ENCODE measurements at regions not wholly inside any gene's neighbourhood (a gene's known extent, or its start where the extent isn't known, plus 50 kb on each side); places are given as distances from the start of the nearest gene placed in this dataset.

GRCh38 chr16:9457215-9457614, 365.8 kb downstream of the HAPSTR1 start:
- H3K27ac ChIP-seq, result no peak overlapping the region
- no peak for TF ChIP-seq CTCF (conservative IDR thresholded peaks at IDR 0.05)
- TF ChIP-seq ZFX (IDR thresholded peaks at IDR 0.05), result no peak

GRCh38 chr16:9458816-9459215, 367.4 kb downstream of the HAPSTR1 start:
- H3K27ac ChIP-seq, result no peak overlapping the region
- no peak for TF ChIP-seq ZFX (IDR thresholded peaks at IDR 0.05)
- TF ChIP-seq CTCF (conservative IDR thresholded peaks at IDR 0.05), result no peak

GRCh38 chr16:9462984-9463383, 371.5 kb downstream of the HAPSTR1 start:
- no peak for TF ChIP-seq CTCF (conservative IDR thresholded peaks at IDR 0.05)
- no peak for TF ChIP-seq ZFX (IDR thresholded peaks at IDR 0.05)
- H3K27ac ChIP-seq, result no peak overlapping the region

GRCh38 chr16:9463461-9463860, 372.0 kb downstream of the HAPSTR1 start:
- no peak overlapping the region for H3K27ac ChIP-seq
- TF ChIP-seq CTCF (conservative IDR thresholded peaks at IDR 0.05), result no peak
- no peak for TF ChIP-seq ZFX (IDR thresholded peaks at IDR 0.05)

GRCh38 chr16:9465161-9465560, 373.7 kb downstream of the HAPSTR1 start:
- TF ChIP-seq ZFX (IDR thresholded peaks at IDR 0.05) (no peak), CTCF (conservative IDR thresholded peaks at IDR 0.05) (no peak)

GRCh38 chr16:9469512-9469911, 378.1 kb downstream of the HAPSTR1 start:
- H3K27ac ChIP-seq, result no peak overlapping the region
- TF ChIP-seq CTCF (conservative IDR thresholded peaks at IDR 0.05) (no peak), ZFX (IDR thresholded peaks at IDR 0.05) (no peak)

More at GRCh38 chr16:9465161-9465560, 373.7 kb downstream of the HAPSTR1 start:
- H3K27ac ChIP-seq, result no peak overlapping the region

- no peak overlapping the region for H3K27ac ChIP-seq
- TF ChIP-seq CTCF (conservative IDR thresholded peaks at IDR 0.05), result no peak
- TF ChIP-seq ZFX (IDR thresholded peaks at IDR 0.05), result no peak
Measured at GRCh38 chr16:9476744-9477143, 385.3 kb downstream of the HAPSTR1 start.

All from C4-2B (cell line).